ENCODE measurements at regions not wholly inside any gene's neighbourhood (a gene's known extent, or its start where the extent isn't known, plus 50 kb on each side); places are given as distances from the start of the nearest gene placed in this dataset.

- TF ChIP-seq YY1 (IDR thresholded peaks at IDR 0.05; ENCODE audit: insufficient read depth, insufficient replicate concordance, low read depth, low read length): no peak
- no peak for TF ChIP-seq ZNF556 (CRISPR knock-in tag; IDR thresholded peaks at IDR 0.05; ENCODE audit: borderline replicate concordance)
- TF ChIP-seq, protein P1, sequence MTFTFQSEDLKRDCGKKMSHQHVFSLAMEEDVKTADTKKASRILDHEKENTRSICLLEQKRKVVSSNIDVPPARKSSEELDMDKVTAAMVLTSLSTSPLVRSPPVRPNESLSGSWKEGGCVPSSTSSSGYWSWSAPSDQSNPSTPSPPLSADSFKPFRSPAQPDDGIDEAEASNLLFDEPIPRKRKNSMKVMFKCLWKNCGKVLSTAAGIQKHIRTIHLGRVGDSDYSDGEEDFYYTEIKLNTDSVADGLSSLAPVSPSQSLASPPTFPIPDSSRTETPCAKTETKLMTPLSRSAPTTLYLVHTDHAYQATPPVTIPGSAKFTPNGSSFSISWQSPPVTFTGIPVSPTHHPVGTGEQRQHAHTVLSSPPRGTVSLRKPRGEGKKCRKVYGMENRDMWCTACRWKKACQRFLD (CRISPR knock-in tag; IDR thresholded peaks at IDR 0.05; ENCODE audit: borderline replicate concordance): no peak
- TF ChIP-seq SMAD9 (CRISPR knock-in tag; IDR thresholded peaks at IDR 0.05): no peak
- no peak for TF ChIP-seq DZIP1 (CRISPR knock-in tag; IDR thresholded peaks at IDR 0.05)
- TF ChIP-seq MIXL1 (CRISPR knock-in tag; IDR thresholded peaks at IDR 0.05): no peak
These were observed 498.3 kb upstream of the INTU start (continued) for GRCh38 chr4:127134490-127134889.

- intact Hi-C loops (cut with micrococcal nuclease; ENCODE audit: unreplicated experiment): no loop called here
These were observed 494.2 kb upstream of the INTU start for GRCh38 chr4:127138586-127138985.

More at GRCh38 chr4:127138586-127138985, 494.2 kb upstream of the INTU start:
- Histone ChIP-seq H3K4me3 (replicated peaks in 1 of 3; ENCODE audit: insufficient read depth in 1 of 3, low read depth in 2 of 3, low read length in 3 of 3) (no peak overlapping the region), H3K36me3 (replicated peaks in 1 of 2; ENCODE audit: control insufficient read depth in 1 of 2, insufficient read depth in 2 of 2, low read length in 2 of 2) (no peaks in the 10 kb centered on the region), H4K20me1 (ENCODE audit: insufficient read depth, low read length) (no peaks in the 10 kb centered on the region), H3K9ac (ENCODE audit: insufficient read depth, low read depth, low read length) (no peak overlapping the region), H3K79me2 (ENCODE audit: insufficient read depth, low read length) (no peaks in the 10 kb centered on the region), H3K27ac (ENCODE audit: extremely low read length, insufficient read depth, low read length) (no peak overlapping the region), H3K4me1 (ENCODE audit: insufficient read depth, low read length) (no peaks in the 10 kb centered on the region), H3K4me2 (ENCODE audit: low read depth, low read length) (no peak overlapping the region), H2AFZ (ENCODE audit: low read length) (no peak overlapping the region), H3K27me3 (ENCODE audit: control insufficient read depth in 1 of 2, insufficient read depth in 2 of 2, low read length in 2 of 2) (no peaks in the 10 kb centered on the region; a peak in 1 of 5 replicates), H3K9me3 (ENCODE audit: low read length) (no peaks in the 10 kb centered on the region)
- FAIRE-seq: no peak
- ChIA-PET CTCF (ENCODE audit: low intra/inter-chr PET ratio, low total read pairs) (no interaction called here), POLR2A (no interaction called here)
- DNase-seq (ENCODE audit: low spot score): no peak
- no peak for TF ChIP-seq SPEN (CRISPR knock-in tag; IDR thresholded peaks at IDR 0.05; ENCODE audit: low read depth)
- no peak for TF ChIP-seq HMG20A (CRISPR knock-in tag; IDR thresholded peaks at IDR 0.05; ENCODE audit: borderline replicate concordance)
- no peak for TF ChIP-seq YEATS4 (CRISPR knock-in tag; IDR thresholded peaks at IDR 0.05; ENCODE audit: borderline replicate concordance)
- TF ChIP-seq MTF1 (CRISPR knock-in tag; IDR thresholded peaks at IDR 0.05): no peak
- WGBS (ENCODE audit: low lambda C conversion rate): 6% methylated on average over 4 of the region's 4 CpGs
- no TSS peak for BruUV-seq (replicated peaks)
- in situ Hi-C loops (cut with HindIII; ENCODE audit: extremely low pct_ligation_motif_present, low pct_unique_long_range_greater_than_20kb): no loop called here
- ATAC-seq: no peak
